Epithelial cell of proximal tubule (primary cell): ENCODE measurements at regions not wholly inside any gene's neighbourhood (a gene's known extent, or its start where the extent isn't known, plus 50 kb on each side); places are given as distances from the start of the nearest gene placed in this dataset.

Experiments
- DNase-seq: peaks from one replicate; pipeline ENCODE4 v3.0.0-alpha.2; 2011; ENCODE audit warnings: low read depth
- H3K4me3 ChIP-seq: 2 replicates; pipeline ENCODE4 v1.5.1; 2011; ENCODE audit warnings: low read depth, mild to moderate bottlenecking, low read length
- TF ChIP-seq, protein P1 (sequence below): conservative IDR thresholded peaks from 2 replicates; pipeline ENCODE4 v1.5.1; 2012; ENCODE audit warnings: low read depth, mild to moderate bottlenecking, low read length

DNA sequence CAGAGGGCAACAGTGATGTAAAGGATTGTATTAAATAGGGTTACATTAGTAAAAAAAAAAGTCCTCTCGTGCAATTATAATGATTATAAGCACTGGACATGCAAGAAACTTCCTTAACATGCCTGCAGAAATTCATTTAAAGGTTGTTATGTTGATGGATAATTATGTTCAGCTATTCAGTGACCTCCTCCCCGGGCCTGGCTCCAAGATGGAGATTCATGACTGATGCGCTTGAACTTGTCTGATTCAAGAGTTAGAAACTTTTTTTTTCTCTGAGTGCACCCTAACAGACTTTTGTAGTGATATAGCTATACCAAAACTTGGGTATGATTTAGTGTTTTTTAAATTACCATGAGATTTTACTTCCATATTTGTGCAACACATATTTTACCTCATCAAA, 1170.0 kb upstream of the CITED2 start:
- no peak overlapping the region for H3K4me3 ChIP-seq
- TF ChIP-seq, protein P1, sequence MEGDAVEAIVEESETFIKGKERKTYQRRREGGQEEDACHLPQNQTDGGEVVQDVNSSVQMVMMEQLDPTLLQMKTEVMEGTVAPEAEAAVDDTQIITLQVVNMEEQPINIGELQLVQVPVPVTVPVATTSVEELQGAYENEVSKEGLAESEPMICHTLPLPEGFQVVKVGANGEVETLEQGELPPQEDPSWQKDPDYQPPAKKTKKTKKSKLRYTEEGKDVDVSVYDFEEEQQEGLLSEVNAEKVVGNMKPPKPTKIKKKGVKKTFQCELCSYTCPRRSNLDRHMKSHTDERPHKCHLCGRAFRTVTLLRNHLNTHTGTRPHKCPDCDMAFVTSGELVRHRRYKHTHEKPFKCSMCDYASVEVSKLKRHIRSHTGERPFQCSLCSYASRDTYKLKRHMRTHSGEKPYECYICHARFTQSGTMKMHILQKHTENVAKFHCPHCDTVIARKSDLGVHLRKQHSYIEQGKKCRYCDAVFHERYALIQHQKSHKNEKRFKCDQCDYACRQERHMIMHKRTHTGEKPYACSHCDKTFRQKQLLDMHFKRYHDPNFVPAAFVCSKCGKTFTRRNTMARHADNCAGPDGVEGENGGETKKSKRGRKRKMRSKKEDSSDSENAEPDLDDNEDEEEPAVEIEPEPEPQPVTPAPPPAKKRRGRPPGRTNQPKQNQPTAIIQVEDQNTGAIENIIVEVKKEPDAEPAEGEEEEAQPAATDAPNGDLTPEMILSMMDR = no peak
- no peak for DNase-seq

DNA sequence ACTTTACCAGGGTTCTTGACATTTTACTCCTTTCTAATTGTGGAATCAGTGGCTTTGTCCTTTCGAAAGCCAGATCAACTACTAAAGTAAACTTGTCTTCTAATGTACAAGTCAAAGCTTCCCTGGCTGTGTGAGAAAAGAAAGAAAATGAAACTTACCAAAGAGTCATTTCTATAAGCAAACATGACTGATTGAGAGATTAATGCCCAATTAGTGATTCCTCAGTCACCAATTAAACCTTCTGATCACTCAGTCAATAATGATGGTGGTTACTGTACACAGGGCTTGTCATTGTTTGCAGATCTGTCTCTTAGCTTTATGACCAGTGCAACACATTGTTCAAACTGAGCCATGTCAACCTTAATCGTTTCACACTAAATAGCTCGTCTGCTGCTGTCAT, 1168.4 kb upstream of the CITED2 start:
- TF ChIP-seq, protein P1 = no peak
- DNase-seq = no peak
- H3K4me3 ChIP-seq = no peak overlapping the region

DNA sequence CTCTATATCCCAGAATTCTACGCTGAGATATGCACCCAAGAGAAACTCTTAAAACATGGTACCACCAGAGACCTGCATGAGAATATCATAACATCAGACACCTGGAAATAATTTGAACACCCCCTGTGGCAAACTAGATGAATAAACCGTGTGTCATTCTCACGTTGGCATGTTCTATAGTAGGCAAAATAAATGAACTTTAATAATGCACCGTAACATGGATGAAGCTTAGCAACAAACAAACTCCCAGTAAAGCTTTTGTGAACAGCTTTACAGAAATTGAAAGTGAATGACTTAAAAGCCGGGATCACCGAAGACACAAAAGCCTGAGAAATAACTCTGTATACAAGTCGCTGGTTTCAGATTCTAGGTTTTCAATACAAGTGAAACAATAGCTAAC, 1166.8 kb upstream of the CITED2 start:
- DNase-seq = no peak
- TF ChIP-seq, protein P1 = no peak
- H3K4me3 ChIP-seq = no peak overlapping the region

DNA sequence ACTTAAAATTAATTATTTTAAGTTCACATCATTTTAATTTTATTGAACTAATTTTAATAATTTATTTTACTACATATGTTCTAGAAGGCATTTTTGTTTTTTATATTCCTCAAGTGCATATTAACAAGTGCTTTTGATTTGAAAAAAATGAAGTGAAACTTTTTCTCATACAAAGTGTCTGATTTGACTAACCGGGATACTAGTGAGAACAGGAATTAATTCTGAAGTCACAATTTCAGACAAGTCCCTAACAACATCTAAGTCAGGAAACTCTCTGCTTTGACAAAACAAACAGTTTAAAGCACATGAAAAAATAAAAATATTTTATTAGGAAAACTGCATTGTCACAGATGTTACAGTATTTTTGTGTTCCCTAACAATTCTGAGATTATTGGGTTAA, 1166.3 kb upstream of the CITED2 start:
- TF ChIP-seq, protein P1 = no peak
- no peak for DNase-seq
- no peak overlapping the region for H3K4me3 ChIP-seq

DNA sequence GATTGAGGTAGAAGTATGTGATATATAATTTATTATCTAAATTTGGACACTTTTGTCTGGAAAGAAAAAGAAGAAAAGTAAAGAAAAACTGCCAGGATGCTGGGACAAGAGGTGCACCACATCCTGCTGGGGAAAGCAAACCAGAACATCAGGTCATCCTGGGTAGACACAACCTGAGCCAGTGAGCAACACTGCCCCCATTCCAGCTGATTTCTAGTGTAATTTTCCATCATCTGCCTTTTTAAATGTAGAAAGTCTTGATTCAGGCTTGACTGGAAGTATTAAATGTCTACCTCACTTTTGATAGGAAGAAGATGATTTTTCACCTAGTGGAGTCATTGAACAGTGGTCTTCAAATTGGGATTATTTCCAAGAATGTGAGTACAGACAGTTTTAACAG, 1164.5 kb upstream of the CITED2 start:
- TF ChIP-seq, protein P1 = peak; percentile 24
- no peak overlapping the region for H3K4me3 ChIP-seq
- DNase-seq = no peak

DNA sequence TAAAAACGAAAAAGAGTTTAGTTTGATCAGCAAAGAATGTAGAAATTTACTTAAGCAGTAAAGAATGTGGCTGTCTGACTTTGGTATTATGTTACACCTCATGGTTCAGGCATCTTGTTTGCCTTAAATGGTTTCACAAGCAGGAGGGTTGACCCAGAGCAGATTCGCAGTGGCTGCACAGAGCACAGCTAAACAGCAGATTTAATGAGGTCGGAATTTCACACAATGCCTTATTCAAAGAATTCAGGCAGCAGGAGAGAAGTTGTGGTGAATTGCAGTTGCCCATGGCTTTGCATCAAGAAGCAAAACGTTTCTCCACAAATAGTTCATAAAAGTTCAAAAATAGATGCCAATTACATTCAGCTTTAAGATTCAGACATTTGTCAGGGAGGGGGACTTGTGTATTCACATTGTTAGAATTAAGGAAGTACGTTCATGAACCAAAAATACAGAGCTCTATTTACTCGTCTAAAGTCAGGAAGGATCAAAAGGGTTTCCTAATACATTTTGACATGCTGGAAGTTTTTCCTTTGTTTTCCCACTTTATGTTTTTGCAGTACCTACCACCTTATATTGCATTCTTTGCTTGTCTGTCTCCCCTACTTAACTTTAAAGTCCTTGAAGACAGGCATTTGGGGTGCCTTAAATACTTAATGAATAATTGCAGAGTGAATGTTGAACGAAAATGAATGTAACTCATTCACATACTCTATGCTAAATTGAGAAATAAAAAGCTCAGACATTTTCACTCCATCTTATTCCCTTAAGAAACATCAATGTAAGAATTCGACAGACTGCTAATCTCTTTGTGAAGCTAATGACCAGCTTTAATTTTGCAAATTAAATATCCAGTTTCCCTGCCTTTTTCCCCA, 1163.6 kb upstream of the CITED2 start:
- TF ChIP-seq, protein P1 = no peak
- DNase-seq = peak; percentile 99
- H3K4me3 ChIP-seq = no peak overlapping the region

DNA sequence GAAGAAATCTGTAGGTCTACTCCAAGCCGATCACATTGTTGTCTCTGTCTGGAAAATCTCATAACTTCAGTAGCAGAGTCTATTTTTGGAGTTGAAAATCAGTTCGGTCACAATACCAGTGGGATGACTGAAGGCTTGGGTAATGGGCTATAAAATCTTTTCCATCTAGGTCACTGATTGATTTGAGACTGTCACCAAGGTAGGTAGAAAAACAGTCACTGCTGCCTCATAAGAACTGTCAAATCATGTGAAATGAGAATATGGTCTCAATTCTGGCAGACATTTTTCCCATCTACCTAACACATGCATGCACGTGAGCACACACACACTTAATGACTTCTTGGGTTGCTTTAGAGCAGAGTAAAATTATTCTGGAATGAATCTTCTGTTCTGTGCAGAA, 1162.8 kb upstream of the CITED2 start:
- H3K4me3 ChIP-seq = no peak overlapping the region

More for the DNA sequence above, 1162.8 kb upstream of the CITED2 start:
- TF ChIP-seq, protein P1 = no peak
- DNase-seq = peak; percentile 62
